ENCODE measurements at regions not wholly inside any gene's neighbourhood (a gene's known extent, or its start where the extent isn't known, plus 50 kb on each side); places are given as distances from the start of the nearest gene placed in this dataset.
"Not testable (repeated sequence)": the region's sequence is repeated elsewhere in the genome, so short reads cannot be mapped to it uniquely, and the experiment has no call there.

GRCh38 chr9:86577420-86578333, 223.5 kb upstream of the TUT7 start:
- DNase-seq (ENCODE audit: low read depth in 1 of 2, low spot score in 1 of 2), result no peak

GRCh38 chr9:86575825-86576525, 221.8 kb upstream of the TUT7 start:
- DNase-seq (ENCODE audit: low read depth in 1 of 2, low spot score in 1 of 2), result no peak

GRCh38 chr9:86575137-86575536, 220.9 kb upstream of the TUT7 start:
- DNase-seq (ENCODE audit: low read depth in 1 of 2, low spot score in 1 of 2), result no peak

- DNase-seq (ENCODE audit: low read depth in 1 of 2, low spot score in 1 of 2), result no peak
These were observed 219.7 kb upstream of the TUT7 start for GRCh38 chr9:86573886-86574285.

- DNase-seq (ENCODE audit: low read depth in 1 of 2, low spot score in 1 of 2), result no peak
These were observed 218.7 kb upstream of the TUT7 start for GRCh38 chr9:86572904-86573303.

- DNase-seq (ENCODE audit: low read depth in 1 of 2, low spot score in 1 of 2), result not testable (repeated sequence)
These were observed 211.4 kb upstream of the TUT7 start for GRCh38 chr9:86565603-86566002.

- no peak for DNase-seq (ENCODE audit: low read depth in 1 of 2, low spot score in 1 of 2)
These were observed 209.7 kb upstream of the TUT7 start for GRCh38 chr9:86563936-86564335.

- DNase-seq (ENCODE audit: low read depth in 1 of 2, low spot score in 1 of 2), result no peak
These were observed 209.1 kb upstream of the TUT7 start for GRCh38 chr9:86563350-86563749.

- DNase-seq (ENCODE audit: low read depth in 1 of 2, low spot score in 1 of 2), result no peak
These were observed 208.5 kb upstream of the TUT7 start for GRCh38 chr9:86562691-86563090.

- DNase-seq (ENCODE audit: low read depth in 1 of 2, low spot score in 1 of 2), result no peak
These were observed 203.7 kb upstream of the TUT7 start for GRCh38 chr9:86557918-86558317.

- no peak for DNase-seq (ENCODE audit: low read depth in 1 of 2, low spot score in 1 of 2)
These were observed 203.0 kb upstream of the TUT7 start for GRCh38 chr9:86557063-86557766.

- DNase-seq (ENCODE audit: low read depth in 1 of 2, low spot score in 1 of 2), result no peak
These were observed 201.5 kb upstream of the TUT7 start for GRCh38 chr9:86555661-86556060.

- no peak for DNase-seq (ENCODE audit: low read depth in 1 of 2, low spot score in 1 of 2)
These were observed 196.2 kb upstream of the TUT7 start for GRCh38 chr9:86550401-86550800.

GRCh38 chr9:86549920-86550319, 195.7 kb upstream of the TUT7 start:
- DNase-seq (ENCODE audit: low read depth in 1 of 2, low spot score in 1 of 2), result no peak

- no peak for DNase-seq (ENCODE audit: low read depth in 1 of 2, low spot score in 1 of 2)
These were observed 195.2 kb upstream of the TUT7 start for GRCh38 chr9:86549401-86549811.

GRCh38 chr9:86548220-86548619, 194.0 kb upstream of the TUT7 start:
- DNase-seq (ENCODE audit: low read depth in 1 of 2, low spot score in 1 of 2), result no peak

- no peak for DNase-seq (ENCODE audit: low read depth in 1 of 2, low spot score in 1 of 2)
These were observed 193.4 kb upstream of the TUT7 start for GRCh38 chr9:86547571-86547970.

- no peak for DNase-seq (ENCODE audit: low read depth in 1 of 2, low spot score in 1 of 2)
These were observed 192.5 kb upstream of the TUT7 start for GRCh38 chr9:86546712-86547111.

- no peak for DNase-seq (ENCODE audit: low read depth in 1 of 2, low spot score in 1 of 2)
These were observed 190.9 kb upstream of the TUT7 start for GRCh38 chr9:86545090-86545489.

- DNase-seq (ENCODE audit: low read depth in 1 of 2, low spot score in 1 of 2), result no peak
These were observed 186.9 kb upstream of the TUT7 start for GRCh38 chr9:86541014-86541570.

- DNase-seq (ENCODE audit: low read depth in 1 of 2, low spot score in 1 of 2), result no peak
These were observed 181.3 kb upstream of the TUT7 start for GRCh38 chr9:86535406-86535915.

Data from activated CD4-positive, alpha-beta T cell treated with anti-CD3 and anti-CD28 coated beads, Interleukin-2, amount 50 U/mL, for 24 hours (primary cell).